ENCODE measurements at regions not wholly inside any gene's neighbourhood (a gene's known extent, or its start where the extent isn't known, plus 50 kb on each side); places are given as distances from the start of the nearest gene placed in this dataset.

DNA sequence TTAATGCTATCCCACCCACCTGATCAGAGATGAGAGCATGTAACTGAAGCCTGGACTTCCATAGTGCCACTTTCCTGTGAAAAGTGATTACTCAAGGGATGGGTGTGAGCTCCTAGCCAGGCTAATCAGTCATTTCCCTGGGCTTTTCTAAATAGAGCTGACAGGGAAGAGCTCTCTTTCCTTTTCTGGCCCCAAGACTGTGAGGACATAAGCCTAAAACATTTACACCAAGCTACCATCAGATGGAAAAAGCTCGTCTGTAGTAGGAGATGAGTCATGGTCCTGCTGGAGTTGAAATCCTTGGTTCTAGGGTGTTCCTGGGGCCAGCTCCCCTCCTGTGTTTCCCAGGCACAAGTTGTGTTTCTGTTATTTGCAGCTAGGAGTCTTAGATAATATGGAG is 52.4 kb upstream of the NDP start:
- Mint-ChIP-seq H3K4me1 (ENCODE audit: low read depth in 2 of 2) (peaks cover 12 to 18% of the 10 kb centered on the region in 2 donors), H3K27ac (no peak overlapping the region), H3K36me3 (no peaks in the 10 kb centered on the region), H3K9me3 (no peaks in the 10 kb centered on the region), H3K27me3 (peaks cover 0 to 16% of the 10 kb centered on the region in 2 donors), H3K4me3 (no peak overlapping the region)
- DNase-seq (ENCODE audit: low spot score) = no peak
- ATAC-seq = no peak
